Loucy (cell line): ENCODE measurements at regions not wholly inside any gene's neighbourhood (a gene's known extent, or its start where the extent isn't known, plus 50 kb on each side); places are given as distances from the start of the nearest gene placed in this dataset.

Experiments used
- CTCF ChIP-seq: fragments of 200-600 bp; sonication (generic); conservative IDR thresholded peaks from 2 replicates; pipeline ENCODE4 v1.5.1; 2014; ENCODE audit warnings: mild to moderate bottlenecking, antibody characterized with exemption, low read length
- EZH2phosphoT487 ChIP-seq: fragments of 200-600 bp; IDR thresholded peaks from 2 replicates; pipeline ENCODE4 v1.6.1; 2018; ENCODE audit warnings: antibody characterized with exemption, mild to moderate bottlenecking, moderate library complexity, borderline replicate concordance

GRCh38 chr1:78240755-78241154 lies 195.0 kb downstream of the GIPC2 start:
- TF ChIP-seq CTCF = no peak
- TF ChIP-seq EZH2phosphoT487 = no peak
